ENCODE measurements at regions not wholly inside any gene's neighbourhood (a gene's known extent, or its start where the extent isn't known, plus 50 kb on each side); places are given as distances from the start of the nearest gene placed in this dataset.
"Not testable (repeated sequence)": the region's sequence is repeated elsewhere in the genome, so short reads cannot be mapped to it uniquely, and the experiment has no call there.

- H3K36me3 ChIP-seq (ENCODE audit: control insufficient read depth in 1 of 2, insufficient read depth in 2 of 2, low read length in 2 of 2): not testable (repeated sequence)
These were observed 2345.1 kb downstream of the TP53TG3F start for GRCh38 chr16:35804465-35804864.

GRCh38 chr16:35823342-35823741 is 2363.9 kb downstream of the TP53TG3F start:
- H3K4me1 ChIP-seq (ENCODE audit: control insufficient read depth in 1 of 2, insufficient read depth in 2 of 2, low read length in 2 of 2): no peaks in the 10 kb centered on the region
- H3K27ac ChIP-seq (ENCODE audit: low read depth, low read length): no peak overlapping the region
- H3K9me3 ChIP-seq (ENCODE audit: control insufficient read depth in 1 of 2, insufficient read depth in 1 of 2, low read depth in 1 of 2, low read length in 2 of 2): no peaks in the 10 kb centered on the region
- RAD21 ChIA-PET (ENCODE audit: low non-redundant PET in 1 of 2, low total read pairs in 2 of 2, uncharacterized antibody in 2 of 2, unreplicated experiment in 2 of 2): no interaction called here
- intact Hi-C loops (cut with micrococcal nuclease): no loop called here
- ATAC-seq: no peak
- H3K9ac ChIP-seq (ENCODE audit: low read length): no peak overlapping the region
- no TSS peak for BruUV-seq (replicated peaks)
- no peak for TF ChIP-seq FOSL1 (IDR thresholded peaks at IDR 0.05; ENCODE audit: low read depth)
- no peak for TF ChIP-seq ZFX (IDR thresholded peaks at IDR 0.05)
- no peak for TF ChIP-seq ATF3 (IDR thresholded peaks at IDR 0.05)
- no peak for TF ChIP-seq ZBTB33 (IDR thresholded peaks at IDR 0.05; ENCODE audit: extremely low read depth, insufficient replicate concordance, low read length)
- no peak for TF ChIP-seq EGR1 (IDR thresholded peaks at IDR 0.05; ENCODE audit: low read depth)
- no peak for TF ChIP-seq YY1 (IDR thresholded peaks at IDR 0.05; ENCODE audit: extremely low read depth, insufficient replicate concordance, low read depth, low read length)
- no peak for TF ChIP-seq SIN3A (IDR thresholded peaks at IDR 0.05; ENCODE audit: low read depth)
- TF ChIP-seq POLR2A (IDR thresholded peaks at IDR 0.05; ENCODE audit: borderline replicate concordance, extremely low read depth, insufficient read depth, insufficient read length): no peak
- TF ChIP-seq SP1 (IDR thresholded peaks at IDR 0.05; ENCODE audit: low read depth): no peak
- no peak for TF ChIP-seq EZH2phosphoT487 (IDR thresholded peaks at IDR 0.05; ENCODE audit: borderline replicate concordance)
- no peak overlapping the region for H2AFZ ChIP-seq (ENCODE audit: low read depth, low read length, poor library complexity, severe bottlenecking)
- no peak overlapping the region for H3K4me3 ChIP-seq (replicated peaks in 1 of 2; ENCODE audit: low read depth in 1 of 2, low read length in 2 of 2)
- no peaks in the 10 kb centered on the region for H3K36me3 ChIP-seq (ENCODE audit: control insufficient read depth in 1 of 2, insufficient read depth in 2 of 2, low read length in 2 of 2)
- no peak overlapping the region for H3K4me2 ChIP-seq (ENCODE audit: low read length)
- CTCF ChIA-PET: no interaction called here
- H4K20me1 ChIP-seq (ENCODE audit: insufficient read depth): no peaks in the 10 kb centered on the region
- no peaks in the 10 kb centered on the region for H3K79me2 ChIP-seq (ENCODE audit: insufficient read depth, low read length)
- DNase-seq (ENCODE audit: low read depth, low spot score): no peak
- H3K27me3 ChIP-seq (ENCODE audit: insufficient read depth, low read length): no peaks in the 10 kb centered on the region
- POLR2A ChIA-PET: no interaction called here
- no peaks in the 10 kb centered on the region for H3K9me2 ChIP-seq (ENCODE audit: insufficient read depth)

More at GRCh38 chr16:35804465-35804864, 2345.1 kb downstream of the TP53TG3F start:
- H3K27me3 ChIP-seq (ENCODE audit: insufficient read depth, low read length); H3K4me2 ChIP-seq (ENCODE audit: low read length); BruUV-seq (replicated peaks); H3K9me2 ChIP-seq (ENCODE audit: insufficient read depth); RAD21 ChIA-PET (ENCODE audit: low non-redundant PET in 1 of 2, low total read pairs in 2 of 2, uncharacterized antibody in 2 of 2, unreplicated experiment in 2 of 2); H3K27ac ChIP-seq (ENCODE audit: low read depth, low read length); H3K79me2 ChIP-seq (ENCODE audit: insufficient read depth, low read length); POLR2A ChIA-PET; H2AFZ ChIP-seq (ENCODE audit: low read depth, low read length, poor library complexity, severe bottlenecking); intact Hi-C loops (cut with micrococcal nuclease); H3K9ac ChIP-seq (ENCODE audit: low read length); ATAC-seq; CTCF ChIA-PET; H3K9me3 ChIP-seq (ENCODE audit: control insufficient read depth in 1 of 2, insufficient read depth in 1 of 2, low read depth in 1 of 2, low read length in 2 of 2); DNase-seq (ENCODE audit: low read depth, low spot score); H3K4me3 ChIP-seq (replicated peaks in 1 of 2; ENCODE audit: low read depth in 1 of 2, low read length in 2 of 2); H4K20me1 ChIP-seq (ENCODE audit: insufficient read depth): not testable (repeated sequence)
- H3K4me1 ChIP-seq (ENCODE audit: control insufficient read depth in 1 of 2, insufficient read depth in 2 of 2, low read length in 2 of 2): peaks cover 7 to 19% of the 10 kb centered on the region in 2 experiments; a peak in 3 of 4 replicates

Measured in HCT116 (cell line).